HG02623 (cell line): ENCODE measurements at regions not wholly inside any gene's neighbourhood (a gene's known extent, or its start where the extent isn't known, plus 50 kb on each side); places are given as distances from the start of the nearest gene placed in this dataset.
"Not testable (repeated sequence)": the region's sequence is repeated elsewhere in the genome, so short reads cannot be mapped to it uniquely, and the experiment has no call there.

ENCODE experiments used
- ATAC-seq: cut with Tn5 transposase; IDR thresholded peaks from one replicate; pipeline ENCODE4 v1.9.1; 2021; ENCODE audit warnings: moderate library complexity; ENCODE audit not compliant: unreplicated experiment

DNA sequence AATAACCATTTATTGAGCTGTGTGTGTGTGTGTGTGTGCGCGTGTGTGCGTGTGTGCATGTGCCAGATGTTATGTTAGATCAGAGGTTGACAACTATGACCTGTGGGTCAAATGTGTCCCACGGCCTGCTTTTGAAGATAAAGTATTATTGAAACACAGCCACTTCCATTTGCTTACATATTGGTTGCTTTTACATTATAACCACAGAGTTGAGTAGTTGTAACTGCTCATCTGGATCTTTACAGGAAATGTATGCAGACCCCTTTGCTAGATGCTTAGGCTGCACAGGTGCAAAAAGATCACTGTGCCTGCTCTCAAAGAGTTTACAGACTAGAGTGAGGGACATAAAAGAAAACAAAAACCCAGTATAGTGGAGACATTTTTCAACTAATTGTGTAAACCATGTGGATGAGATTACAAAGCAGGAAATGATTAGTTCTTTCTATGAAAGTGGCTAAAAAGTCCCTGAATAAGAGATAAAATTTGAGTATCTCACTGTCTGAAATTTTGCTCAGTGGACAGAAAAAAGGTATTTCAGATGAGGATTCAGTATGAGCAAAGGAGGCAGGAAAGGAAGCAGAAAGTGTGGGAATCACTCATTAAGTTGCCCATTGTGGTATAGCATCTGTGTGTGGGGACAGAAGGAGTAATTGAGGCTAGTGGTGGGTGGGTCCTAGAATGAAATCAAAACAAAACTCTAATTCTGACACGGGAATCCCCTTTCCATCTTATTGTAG, 188.4 kb downstream of the PAH start:
- no peak for ATAC-seq

DNA sequence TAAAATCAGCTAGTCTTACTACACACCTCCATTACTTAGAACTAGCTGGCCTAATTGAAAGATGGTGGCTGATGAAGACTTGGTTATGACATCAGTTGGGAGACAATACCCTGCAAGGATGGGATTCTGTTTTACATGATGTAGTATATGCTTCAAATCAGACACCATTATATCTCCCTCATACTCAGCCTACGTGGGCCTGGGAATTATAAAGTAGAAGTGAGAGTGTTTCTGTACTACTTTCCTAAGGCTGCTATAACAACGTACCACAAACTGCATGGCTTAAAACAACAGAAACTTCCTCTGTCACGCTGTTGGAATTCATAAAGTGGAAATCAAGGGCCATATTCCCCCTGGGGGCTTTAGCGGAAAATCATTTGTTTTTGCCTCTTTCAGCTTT, 190.4 kb downstream of the PAH start:
- no peak for ATAC-seq

DNA sequence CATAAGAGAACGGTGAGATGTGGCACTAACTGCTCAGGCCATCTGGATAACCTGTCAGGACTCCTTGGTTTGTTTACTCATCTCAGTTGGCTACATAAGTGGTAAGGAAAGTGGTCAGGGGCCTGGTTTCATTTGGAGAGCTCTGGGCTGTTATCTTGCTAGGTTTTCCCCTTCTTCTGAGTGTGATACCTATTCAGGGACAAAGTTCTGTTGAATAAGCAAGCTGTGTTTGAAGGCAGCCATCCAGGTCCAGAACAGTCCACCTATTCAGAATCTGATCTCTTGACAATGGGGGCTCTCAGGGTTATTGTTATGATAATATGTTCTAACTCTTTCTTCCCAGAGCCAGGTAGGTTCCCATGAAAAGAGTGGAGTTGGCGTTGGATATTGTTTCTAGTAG, 194.9 kb downstream of the PAH start:
- ATAC-seq, result no peak

DNA sequence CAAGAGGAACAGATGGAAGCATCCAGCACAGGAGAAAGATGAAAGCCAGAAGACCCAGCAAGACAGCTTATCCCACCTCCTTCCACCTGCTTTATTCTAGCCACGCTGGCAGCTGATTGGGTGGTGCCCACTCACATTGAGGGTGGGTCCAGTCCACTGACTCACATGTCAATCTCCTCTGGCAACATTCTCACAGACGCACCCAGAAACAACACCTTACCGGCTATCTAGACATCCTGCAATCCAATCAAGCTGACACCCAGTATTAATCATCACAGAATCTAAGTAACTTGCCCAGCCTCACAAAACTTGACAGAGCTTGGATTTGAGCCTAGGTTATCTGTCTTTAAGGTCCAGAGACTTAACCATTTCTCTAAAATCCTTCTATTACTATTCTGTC, 208.9 kb downstream of the PAH start:
- ATAC-seq, result no peak

DNA sequence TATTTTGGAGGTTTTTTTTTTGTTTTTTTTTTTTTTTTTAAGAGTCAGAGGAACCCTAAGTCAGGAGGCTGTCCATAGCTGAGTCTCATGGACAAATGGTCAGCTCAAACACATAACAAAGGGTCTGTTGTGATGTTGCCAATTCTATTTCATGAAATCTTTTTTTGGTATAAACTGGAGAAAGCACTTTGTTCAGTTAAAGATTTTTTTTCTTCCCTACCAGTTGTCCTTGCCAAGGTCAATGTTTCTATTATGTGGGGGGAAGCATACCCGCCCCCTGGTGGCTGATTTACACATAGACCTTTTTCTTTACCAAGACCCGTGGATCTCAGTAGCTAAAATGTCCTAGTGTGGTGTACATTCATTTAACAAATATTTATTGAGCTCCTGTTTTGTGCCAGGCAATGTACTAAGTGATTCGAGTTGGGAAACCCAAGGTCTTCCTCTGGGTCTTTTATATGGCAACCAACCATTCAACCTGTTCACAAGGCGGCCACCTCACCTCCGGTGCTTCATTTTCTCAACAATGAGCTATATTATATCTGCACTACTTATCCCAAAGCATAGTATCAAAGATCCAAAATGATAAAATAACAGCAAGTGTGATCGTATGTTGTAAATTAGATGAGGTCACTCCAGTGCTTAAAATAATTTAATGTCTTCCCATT, 214.5 kb downstream of the PAH start:
- ATAC-seq, result peak; percentile 45

DNA sequence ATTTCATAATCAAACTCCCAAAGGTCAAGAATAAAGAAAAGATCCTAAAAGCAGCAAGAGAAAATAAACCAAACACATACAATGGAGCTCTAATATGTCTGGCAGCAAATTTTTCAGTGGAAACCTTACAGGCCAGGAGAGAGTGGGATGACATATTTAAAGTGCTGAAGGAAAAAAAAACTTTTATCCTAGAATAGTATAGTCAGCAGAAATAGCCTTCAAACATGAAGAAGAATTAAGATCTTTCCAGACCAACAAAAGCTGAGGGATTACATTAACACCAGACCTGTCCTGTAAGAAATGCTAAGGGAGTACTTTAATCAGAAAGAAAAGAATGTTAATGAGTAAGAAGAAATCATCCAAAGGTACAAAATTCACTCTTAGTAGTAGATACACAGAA, 215.7 kb upstream of the IGF1 start:
- no peak for ATAC-seq

DNA sequence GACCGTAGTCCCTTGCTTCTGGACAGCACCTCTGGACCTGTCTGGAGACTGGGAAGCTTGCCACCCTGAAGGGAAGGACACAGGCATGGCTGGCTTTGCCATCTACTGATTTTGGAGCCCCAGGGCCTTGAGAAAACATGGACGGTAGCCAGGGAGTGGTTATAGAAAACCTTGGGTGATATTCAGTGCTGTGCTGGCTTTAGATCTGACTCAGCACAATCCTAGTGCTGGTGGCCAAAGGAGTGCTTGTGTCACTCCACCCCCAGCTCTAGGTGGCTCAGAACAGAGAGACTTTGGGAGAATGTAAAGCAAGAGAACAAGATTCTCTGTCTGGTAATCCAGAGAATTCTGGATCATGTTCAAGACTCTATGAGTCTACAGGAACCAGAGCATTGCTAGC, 214.5 kb upstream of the IGF1 start:
- no peak for ATAC-seq

DNA sequence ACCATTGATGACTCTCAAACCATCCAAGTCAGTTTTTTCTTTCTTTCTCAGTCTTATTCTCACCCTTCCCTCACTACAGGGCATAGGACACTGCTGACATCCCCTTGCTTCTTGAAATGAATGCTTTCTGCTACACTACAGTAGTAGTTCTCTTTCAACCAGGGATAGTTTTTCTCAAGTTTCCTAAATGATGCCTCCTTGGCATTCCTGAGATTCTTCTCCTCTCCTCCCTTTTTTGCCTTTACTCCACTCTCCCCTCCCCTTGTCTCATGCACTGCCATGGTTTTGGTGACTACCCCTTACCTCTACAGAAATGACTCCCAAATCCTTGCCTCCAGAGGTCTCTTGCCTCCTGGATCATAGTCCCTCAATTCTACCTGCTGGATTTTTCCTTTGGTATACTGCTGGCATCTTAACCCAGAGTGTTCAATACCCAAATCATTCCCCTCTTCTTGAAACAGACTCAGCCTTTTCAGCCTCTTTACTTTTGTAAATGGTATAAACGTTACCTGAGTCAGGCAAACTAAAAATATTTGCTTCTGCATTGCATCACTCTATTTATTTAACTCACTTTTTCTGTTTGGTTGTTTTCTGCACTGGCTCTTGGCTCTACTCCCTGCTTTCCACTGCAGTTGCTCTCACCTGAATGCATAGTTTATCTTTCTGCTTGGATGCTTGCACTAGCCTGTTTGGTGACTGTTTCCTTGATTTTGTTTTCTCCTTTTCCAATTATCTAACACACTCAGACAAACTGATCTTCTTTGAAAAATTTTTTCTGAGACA, 211.6 kb upstream of the IGF1 start:
- no peak for ATAC-seq

DNA sequence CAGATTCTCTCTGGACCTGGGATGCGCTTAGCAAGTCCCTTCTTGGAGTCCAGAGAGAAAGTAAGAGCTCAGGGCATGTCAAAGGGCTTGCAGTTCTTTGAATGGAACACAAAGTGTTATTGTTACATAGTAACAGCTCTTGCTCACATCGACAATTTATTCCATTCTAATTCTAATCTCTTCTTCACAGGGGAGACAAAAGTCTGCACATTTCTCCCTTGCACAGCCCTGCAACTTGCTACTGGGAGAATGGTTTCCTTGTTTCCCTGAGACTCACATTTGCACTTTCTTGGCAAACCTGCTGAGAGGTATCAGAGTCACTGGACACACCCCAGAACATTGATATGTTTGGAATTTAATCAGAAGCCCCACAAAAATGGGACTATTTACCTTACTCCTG, 209.9 kb upstream of the IGF1 start:
- ATAC-seq, result no peak

DNA sequence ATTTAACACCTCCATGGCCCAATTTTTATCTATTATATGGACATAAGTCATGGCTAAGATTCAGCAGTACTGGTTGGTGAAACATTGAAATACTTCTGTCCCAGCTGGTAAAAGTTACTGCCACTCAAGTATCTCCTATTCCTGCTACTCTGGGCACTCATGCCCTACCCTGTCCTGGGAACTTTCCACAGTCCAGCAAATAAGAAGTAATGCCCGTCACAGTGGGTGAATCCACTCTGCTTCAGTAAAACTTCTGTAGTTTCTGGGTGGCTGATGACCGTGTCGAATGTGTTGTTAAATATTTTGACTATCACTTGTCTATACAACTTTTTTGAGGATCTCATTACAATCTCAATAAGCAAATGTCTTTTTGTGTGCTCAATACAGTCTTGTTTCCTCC, 209.3 kb upstream of the IGF1 start:
- no peak for ATAC-seq

DNA sequence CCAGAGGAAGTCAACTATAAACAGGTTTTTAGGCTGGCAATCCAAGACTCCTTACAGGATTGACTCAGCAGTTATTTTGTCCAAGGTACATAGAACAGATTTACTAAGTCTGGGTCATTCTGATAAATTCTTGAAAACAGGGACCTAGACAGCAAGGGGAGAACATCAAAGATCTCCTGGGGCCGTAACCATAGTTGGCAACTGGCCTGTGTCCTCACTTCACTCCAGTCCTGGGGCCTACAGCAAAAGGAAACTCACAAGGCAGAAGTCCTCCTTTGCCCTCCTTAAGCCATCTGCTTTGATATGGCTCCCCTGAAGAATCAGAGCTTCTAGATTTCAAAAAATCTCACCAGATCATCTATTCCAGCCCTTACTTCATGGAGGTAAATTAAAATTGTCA, 207.2 kb upstream of the IGF1 start:
- no peak for ATAC-seq

DNA sequence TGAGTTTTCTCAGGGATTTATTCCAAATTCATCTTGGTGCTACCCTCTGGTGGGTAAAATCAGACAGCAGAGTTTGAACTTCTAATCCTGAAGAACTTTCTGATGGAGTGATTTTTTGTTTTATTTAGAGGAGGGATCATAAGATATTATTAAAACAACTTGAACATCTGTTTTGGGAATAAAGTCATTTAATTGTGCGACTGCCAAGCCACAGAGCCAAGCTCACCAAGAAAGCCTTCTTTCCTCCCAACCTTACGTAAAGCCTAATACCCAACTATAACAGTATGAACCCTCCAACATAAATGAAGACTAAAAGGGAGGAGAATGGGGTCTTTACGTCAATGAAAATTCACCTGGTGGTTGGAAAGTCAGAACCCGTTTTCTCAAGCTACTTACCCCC, 205.5 kb upstream of the IGF1 start:
- no peak for ATAC-seq

DNA sequence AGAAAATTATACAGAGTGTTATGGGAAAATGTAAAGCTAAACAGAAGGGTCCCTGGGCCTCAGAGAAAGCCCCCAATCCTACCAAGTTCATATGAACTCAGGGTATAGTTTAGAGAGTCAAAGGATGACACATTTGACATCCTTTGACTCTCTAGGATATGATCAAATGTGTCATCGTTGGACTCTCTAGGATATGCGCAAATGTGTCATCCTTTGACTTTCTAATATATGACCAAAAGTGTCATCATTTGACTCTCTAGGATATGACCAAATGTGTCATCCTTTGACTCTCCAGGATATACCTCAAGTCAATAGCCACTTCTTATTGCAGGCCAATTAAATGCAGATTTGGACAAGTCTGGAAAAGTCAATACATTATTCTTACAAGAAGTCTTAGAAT, 204.8 kb upstream of the IGF1 start:
- no peak for ATAC-seq

DNA sequence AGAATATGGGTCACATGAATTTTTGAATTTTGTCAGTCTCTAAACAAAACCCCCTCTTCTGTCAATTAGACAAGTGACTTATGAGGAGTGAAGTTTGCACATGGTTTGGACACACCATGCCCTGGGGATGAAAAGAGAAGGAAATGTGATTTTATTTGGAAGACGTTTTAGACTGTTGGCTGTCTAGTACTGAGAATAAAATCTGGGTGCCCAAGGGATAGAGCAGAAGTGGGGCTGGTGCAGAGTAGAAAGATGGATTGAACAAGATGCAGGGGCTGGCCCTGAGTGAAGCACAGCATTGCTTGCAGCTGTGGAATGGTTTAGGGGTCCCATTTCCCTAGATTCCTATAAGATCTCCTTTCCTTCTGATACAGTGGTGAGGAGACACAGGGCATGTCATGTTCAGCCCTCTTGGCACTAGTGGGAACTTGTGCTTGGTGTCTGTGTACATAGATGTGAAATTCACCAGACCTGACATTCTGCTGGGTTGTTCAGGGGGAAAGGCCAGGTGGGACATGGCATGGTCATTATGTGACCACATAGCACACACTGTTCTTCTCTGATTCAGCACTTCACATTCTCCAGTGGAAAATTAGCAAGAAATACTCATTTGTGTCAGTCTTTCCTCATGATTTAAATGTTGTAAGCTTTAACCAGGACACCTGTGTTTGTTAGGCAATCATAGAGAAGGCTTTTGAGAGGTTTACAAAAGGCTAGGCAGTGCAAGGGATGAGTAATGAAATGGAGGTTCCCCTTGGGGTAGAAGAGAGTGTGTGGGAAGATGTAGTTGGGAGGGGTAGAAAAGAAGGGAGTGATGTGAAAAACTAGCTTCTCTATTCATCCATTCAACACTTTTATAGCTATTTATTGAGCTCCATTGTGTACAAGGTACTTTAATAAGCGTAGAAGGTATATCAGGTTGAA, 202.3 kb upstream of the IGF1 start:
- ATAC-seq, result no peak

DNA sequence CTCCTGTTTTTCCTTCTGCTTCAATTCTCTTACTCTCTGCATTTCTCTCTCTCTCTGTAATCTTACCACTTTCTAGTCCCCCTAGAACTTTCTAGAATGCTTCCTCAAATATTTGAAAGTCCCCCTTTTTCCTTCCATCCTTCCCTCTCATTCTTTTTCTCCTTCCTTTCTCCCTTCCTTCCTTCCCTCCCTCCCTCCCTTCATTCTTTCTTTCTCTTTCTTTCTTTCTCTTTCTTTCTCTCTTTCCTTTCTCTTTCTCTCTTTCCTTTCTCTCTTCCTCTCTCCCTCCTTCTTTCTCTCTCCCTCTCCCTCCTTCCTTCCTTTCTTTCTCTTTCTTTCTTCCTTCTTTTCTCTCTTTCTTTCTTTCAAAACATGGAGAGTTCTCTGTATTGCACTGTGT, 201.4 kb upstream of the IGF1 start:
- ATAC-seq, result no peak

DNA sequence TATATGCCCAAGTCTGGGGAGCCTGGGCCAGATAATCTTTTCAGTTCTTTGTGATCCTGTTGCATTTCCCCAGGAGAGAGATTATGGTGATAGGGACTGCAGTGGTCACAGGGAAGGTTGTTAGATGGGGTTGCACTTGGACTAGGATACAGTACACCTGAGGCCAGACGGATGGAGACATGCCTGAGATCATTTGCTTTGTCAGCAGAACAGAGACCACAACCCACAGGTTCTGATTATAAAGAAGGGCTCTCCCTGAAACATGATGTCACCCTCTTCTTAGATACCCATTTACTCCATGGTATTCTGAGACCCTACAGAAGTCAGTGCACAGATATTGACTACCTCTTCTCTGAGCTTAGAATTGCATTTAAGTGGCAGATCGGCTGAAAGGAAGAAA, 200.9 kb upstream of the IGF1 start:
- ATAC-seq, result no peak

DNA sequence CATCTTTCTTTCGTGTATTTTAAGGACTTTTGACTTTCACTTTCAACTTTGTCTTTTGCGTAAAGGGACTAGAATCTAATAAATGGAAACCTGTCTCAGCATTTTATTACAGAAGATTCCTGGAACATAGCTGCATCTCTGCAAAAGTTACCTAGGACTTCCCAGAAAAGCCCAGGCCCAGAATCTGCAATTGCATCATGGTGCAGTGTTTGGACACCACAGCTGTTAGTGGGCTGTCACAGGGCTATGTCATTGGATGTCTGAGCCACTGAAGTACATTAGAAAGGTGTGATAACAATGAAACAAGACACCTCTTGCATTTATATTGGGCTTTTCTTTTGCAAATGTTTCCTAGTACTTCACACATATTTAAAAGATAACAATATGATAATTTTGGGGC, 199.9 kb upstream of the IGF1 start:
- ATAC-seq, result no peak

DNA sequence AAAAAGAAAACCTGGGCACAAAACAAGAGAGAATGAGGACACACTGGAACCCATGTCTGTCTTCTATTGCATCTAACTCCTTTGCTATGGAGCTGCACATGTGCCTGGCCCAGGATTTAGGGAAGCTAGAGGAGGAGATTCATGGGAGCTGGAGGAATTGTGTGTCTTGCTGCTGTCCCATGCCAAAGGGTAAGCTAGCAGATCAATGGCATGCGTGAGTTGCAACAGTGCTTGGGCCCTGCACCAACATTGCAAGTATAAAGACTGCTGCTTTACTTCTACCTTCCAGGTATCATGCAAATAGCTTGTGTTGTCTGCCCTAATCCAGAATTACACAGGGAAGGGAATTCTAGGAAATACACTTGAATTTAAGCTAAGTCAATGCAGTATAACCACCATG, 196.4 kb upstream of the IGF1 start:
- ATAC-seq, result no peak

DNA sequence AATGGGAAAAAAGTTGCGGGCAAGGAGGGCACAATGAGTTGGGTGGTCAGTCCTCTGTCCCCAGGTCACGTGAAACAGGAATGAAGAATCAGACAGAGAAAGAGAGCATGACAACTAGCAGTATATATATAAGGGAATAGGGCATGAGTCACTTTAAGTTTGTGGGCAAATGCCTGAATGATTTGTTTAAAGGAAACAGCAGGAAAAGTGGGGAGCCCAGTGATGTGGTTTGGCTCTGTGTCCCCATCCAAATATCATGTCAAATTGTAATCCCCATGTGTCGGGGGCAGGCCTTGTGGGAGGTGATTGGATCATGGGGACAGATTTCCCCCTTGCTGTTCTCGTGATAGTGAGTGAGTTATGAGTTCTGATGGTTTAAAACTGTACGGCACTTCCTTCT, 195.3 kb upstream of the IGF1 start:
- no peak for ATAC-seq

DNA sequence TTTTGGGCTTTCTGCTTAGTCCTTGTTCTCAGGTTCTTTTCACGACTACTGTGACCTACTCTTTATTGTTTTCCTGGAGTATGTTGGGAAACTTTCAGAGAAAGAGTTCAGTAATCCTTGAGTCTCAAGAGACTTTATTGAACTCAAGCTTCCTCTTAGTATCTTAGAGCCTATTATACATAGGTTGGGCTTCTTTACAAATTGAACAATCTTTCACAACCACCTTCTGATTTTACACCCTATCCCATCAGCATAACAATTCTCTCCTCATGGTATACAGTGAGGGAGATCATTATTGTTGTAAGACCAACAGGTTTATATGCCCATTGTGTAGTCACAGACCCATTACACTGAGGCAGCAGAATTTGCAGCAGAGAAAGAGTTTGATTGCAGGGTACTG, 193.2 kb upstream of the IGF1 start:
- ATAC-seq, result no peak

DNA sequence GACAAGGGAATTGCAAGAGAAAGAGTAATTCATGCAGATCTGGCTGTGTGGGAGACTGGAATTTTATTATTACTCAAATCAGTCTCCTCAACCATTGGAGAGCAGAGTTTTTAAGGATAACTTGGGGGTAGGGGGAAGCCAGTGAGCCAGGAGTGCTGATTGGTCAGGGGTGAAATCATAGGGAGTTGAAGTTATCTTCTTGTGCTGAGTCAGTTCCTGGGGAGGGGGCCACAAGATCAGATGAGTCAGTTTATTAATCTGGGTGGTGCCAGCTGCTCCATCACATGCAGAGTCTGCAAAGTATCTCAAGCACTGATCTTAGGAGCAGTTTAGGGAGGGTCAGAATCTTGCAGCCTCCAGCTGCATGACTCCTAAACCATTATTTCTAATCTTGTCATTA, 191.8 kb upstream of the IGF1 start:
- ATAC-seq, result not testable (repeated sequence)
